T-helper 22 cell (primary cell): ENCODE measurements at regions not wholly inside any gene's neighbourhood (a gene's known extent, or its start where the extent isn't known, plus 50 kb on each side); places are given as distances from the start of the nearest gene placed in this dataset.
"Not testable (repeated sequence)": the region's sequence is repeated elsewhere in the genome, so short reads cannot be mapped to it uniquely, and the experiment has no call there.

Source experiments
- DNase-seq: peaks from one replicate; pipeline ENCODE4 v3.0.0-alpha.2; 2020; ENCODE audit warnings: low read depth

DNA sequence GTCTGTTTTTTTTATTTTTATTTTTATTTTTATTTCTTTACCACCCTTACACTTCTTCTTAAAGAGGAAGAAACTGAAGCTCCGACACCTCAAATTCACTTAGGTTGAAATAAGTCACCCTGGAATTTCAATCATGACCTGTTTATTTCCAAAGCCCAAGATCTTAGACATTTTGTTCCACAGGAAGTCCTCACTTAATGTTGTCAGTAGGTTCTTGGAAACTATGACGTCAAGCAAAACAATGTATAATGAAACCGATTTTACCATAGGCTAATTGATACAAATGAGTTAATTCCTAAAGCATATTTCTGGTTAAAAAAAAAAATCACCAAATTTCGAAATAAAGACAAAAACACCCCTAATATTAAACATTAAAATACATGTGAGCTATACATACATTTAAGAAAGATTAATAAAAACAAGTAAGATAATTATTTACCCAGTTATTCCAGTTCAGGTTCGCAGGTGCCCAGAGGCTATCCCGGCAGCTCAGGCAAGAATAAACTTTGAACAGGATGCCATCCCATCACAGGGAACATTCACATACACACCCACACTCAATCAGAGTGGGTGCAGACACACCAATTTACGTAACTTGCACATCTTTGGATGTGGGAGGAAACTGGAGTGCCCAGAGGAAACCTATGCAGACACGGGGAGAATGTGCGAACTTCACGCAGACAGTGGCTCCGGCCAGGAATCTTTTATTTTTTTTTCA lies 391.0 kb downstream of the RAP2B start:
- DNase-seq, result no peak

- no peak for DNase-seq
These were observed 391.5 kb downstream of the RAP2B start for GRCh38 chr3:153553605-153553945.

GRCh38 chr3:153555919-153556318 lies 393.9 kb downstream of the RAP2B start:
- DNase-seq, result no peak

- DNase-seq, result not testable (repeated sequence)
These were observed 397.3 kb downstream of the RAP2B start for GRCh38 chr3:153559366-153559765.

- no peak for DNase-seq
These were observed 405.0 kb downstream of the RAP2B start for GRCh38 chr3:153567011-153567410.

DNA sequence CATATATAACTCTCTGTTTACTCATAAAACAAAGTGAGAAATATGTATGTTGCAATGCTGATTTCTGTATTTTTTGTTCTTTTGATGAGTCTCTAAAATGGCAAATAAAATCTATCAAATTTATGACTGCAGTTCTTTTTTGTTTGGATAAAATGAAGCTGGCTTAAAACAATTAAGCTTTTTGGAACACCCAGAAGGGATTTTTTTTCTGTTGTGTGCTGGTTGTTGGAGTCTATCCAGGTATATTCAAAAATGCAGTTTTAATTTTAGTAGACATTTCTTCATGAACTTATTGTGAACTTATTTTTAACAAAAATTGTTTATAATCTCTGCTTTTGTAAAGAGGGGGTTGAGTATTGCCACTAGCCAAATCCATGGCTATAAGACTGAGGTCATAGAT lies 405.5 kb downstream of the RAP2B start:
- DNase-seq, result no peak

DNA sequence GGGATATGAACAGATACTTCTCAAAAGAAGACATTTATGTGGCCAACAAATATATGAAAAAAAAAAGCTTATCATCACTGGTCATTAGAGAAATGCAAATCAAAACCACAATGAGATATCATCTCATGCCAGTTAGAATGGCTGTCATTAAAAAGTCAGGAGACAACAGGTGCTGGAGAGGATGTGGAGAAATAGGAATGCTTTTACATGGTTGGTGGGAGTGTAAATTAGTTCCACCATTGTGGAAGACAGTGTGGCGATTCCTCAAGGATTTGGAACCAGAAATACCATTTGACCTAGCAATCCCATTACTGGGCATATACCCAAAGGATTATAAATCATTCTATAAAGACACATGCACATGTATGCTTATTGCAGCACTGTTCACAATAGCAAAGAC lies 408.5 kb downstream of the RAP2B start:
- not testable (repeated sequence) for DNase-seq

GRCh38 chr3:153572165-153572564 lies 410.1 kb downstream of the RAP2B start:
- no peak for DNase-seq

DNA sequence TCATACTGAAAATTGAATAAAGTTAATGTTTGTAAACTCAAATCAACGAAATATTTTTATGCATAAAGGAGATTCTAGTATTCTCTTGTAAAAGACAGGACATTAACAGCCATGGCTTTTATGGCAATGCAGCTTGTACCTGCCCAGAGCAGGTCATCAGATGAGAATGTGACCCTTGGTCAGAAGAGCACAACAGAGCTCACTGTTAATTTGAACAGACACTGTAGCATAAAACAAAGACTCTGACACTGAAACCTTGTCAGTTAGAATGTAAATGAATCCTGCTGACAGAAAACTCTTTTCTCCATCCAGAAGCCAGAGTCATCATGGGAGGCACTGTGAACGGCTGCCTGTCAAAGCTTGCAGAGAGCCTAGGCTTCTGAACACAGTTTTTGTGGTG lies 410.6 kb downstream of the RAP2B start:
- DNase-seq, result no peak

GRCh38 chr3:153573481-153573880 lies 411.5 kb downstream of the RAP2B start:
- DNase-seq, result no peak

GRCh38 chr3:153574445-153574844 lies 412.4 kb downstream of the RAP2B start:
- no peak for DNase-seq

- DNase-seq, result no peak
These were observed 415.2 kb downstream of the RAP2B start for GRCh38 chr3:153577059-153577736.

DNA sequence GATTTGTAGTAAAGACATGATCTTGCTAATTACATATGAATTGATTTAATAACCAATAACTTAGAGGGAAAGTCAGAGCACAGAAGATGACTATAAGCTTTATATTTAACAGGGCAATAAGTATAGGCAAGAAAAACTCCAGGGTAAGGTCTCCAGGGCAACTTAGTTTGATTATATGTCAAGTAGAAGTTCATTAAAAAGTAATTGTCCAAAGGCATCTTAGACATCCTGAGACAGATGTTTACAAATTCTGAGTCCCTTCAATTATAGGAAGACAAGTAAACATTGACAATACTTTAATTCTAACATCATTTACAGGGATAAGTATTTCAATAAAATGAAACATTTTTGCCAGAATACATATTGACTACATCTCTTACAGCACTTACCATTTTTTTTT lies 416.0 kb downstream of the RAP2B start:
- no peak for DNase-seq

GRCh38 chr3:153590051-153590450 lies 428.0 kb downstream of the RAP2B start:
- DNase-seq, result no peak

- no peak for DNase-seq
These were observed 429.7 kb downstream of the RAP2B start for GRCh38 chr3:153591561-153592245.

DNA sequence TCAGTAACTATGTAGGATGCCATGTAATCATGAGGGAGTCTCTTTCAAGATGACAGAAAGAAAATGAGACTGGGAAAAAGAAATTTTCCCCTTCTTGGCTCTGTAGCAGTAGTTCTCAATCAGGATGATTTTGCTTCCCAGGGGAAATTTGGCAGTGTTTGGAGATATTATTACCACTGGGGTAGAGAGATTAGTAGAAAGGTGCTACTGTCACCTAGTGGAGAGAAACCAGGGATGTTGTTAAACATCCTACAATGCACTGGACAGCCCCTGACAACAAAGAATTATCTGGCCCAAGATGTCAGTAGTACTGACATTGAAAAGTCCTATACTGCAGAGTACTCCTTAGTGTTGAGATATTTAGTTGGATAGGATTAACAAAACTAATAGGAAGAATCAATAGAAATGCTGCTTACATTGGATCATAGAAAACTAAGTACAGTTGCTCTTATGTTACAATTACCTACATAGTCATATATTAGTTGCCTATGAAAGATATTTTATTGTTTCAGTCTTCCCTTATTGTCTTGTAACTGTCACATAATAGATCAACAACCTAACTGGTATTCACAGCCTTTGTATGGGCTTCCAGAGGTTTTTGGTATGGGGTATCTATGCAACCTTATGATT lies 433.3 kb downstream of the RAP2B start:
- DNase-seq, result no peak

- DNase-seq, result no peak
These were observed 434.4 kb downstream of the RAP2B start for GRCh38 chr3:153596401-153596800.

GRCh38 chr3:153599685-153600084 lies 437.7 kb downstream of the RAP2B start:
- no peak for DNase-seq

DNA sequence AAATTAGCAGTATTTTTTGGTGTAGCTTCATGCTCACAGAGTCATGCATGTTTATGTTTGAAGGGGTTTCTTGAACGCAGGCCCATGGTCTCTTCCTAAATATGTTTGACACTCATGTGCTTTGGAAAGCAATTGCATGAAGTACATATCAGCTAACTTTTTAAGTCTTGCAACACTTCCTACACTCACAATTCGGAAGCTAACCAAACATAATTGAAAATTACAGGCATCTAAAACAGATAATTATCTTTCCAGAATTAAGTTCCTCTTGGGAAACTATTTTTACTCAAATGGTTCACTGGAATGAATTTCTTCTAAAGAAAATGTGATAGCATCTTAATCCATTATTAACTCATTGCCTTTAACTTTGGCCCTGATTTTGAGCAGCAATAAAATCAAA lies 438.9 kb downstream of the RAP2B start:
- no peak for DNase-seq

DNA sequence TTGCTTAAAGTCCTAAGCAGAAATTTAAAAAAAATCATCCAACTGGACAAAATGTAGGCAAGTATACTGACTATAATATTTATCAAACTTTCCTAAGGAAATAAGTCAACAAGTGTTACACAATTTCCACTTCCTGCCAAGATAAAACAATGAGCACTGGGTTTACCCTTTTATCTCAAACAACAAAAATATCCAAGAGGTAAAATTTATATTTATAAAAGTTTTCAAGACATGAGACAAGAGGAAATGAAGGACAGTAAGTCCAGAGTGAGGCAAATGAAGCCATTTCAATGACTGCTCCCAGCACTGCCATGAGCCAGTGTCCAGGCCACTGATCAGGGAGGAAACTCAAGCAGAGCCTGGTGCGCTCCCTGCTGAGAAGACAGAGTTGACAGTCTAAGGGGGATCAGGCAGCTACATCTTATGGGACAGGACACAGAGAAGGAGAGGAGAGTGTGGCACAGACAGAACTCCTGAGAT lies 439.4 kb downstream of the RAP2B start:
- DNase-seq, result no peak

- DNase-seq, result no peak
These were observed 440.8 kb downstream of the RAP2B start for GRCh38 chr3:153602801-153603200.

DNA sequence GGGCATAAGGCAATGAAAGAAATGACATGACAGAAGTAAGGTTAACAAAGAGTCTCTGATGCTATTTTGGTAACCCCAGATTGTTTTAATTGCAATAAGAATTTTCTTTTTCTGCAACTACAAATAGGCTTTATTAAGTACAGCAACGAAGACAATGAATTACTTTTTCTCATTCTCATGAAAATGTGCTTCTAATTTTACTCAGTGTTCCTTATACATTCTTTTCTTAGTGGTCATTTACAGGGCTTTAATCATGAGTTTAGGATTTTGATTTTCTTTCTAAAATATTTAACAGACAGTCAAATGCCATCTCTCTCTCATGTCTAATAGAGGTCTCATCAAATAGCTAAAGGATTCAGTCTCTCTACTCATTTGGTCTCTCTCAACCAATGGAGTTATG lies 452.1 kb downstream of the RAP2B start:
- no peak for DNase-seq

GRCh38 chr3:153614563-153614962 lies 452.5 kb downstream of the RAP2B start:
- no peak for DNase-seq
